ENCODE measurements at regions not wholly inside any gene's neighbourhood (a gene's known extent, or its start where the extent isn't known, plus 50 kb on each side); places are given as distances from the start of the nearest gene placed in this dataset.
"Not testable (repeated sequence)": the region's sequence is repeated elsewhere in the genome, so short reads cannot be mapped to it uniquely, and the experiment has no call there.

GRCh38 chr14:96706893-96707292 lies 90.3 kb upstream of the VRK1 start:
- no peaks in the 10 kb centered on the region for H3K4me1 ChIP-seq (ENCODE audit: control insufficient read depth in 1 of 2, insufficient read depth in 2 of 2, low read length in 2 of 2)
- H3K27ac ChIP-seq (ENCODE audit: low read depth in 1 of 2, low read length in 2 of 2): no peak overlapping the region
- no peak for DNase-seq
- H3K36me3 ChIP-seq (ENCODE audit: control insufficient read depth in 1 of 2, insufficient read depth in 2 of 2, low read length in 1 of 2): no peaks in the 10 kb centered on the region
- no peak overlapping the region for H3K4me3 ChIP-seq (ENCODE audit: low read length in 2 of 2)
- no peaks in the 10 kb centered on the region for H3K9me3 ChIP-seq (ENCODE audit: control insufficient read depth, low read length)
- WGBS, 2 donors: 70 to 81% methylated on average over 4 of the region's 4 CpGs
- no peaks in the 10 kb centered on the region for H3K27me3 ChIP-seq (ENCODE audit: control insufficient read depth in 1 of 2, insufficient read depth in 2 of 2, low read length in 1 of 2)
- no peak for ATAC-seq (ENCODE audit: low FRiP score)
- intact Hi-C loops (cut with DNase I): no loop called here

GRCh38 chr14:96710060-96710666 lies 87.0 kb upstream of the VRK1 start:
- Histone ChIP-seq H3K27me3 (ENCODE audit: control insufficient read depth in 1 of 2, insufficient read depth in 2 of 2, low read length in 1 of 2) (no peaks in the 10 kb centered on the region), H3K4me1 (ENCODE audit: control insufficient read depth in 1 of 2, insufficient read depth in 2 of 2, low read length in 2 of 2) (no peaks in the 10 kb centered on the region), H3K9me3 (ENCODE audit: control insufficient read depth, low read length) (no peaks in the 10 kb centered on the region), H3K27ac (ENCODE audit: low read depth in 1 of 2, low read length in 2 of 2) (no peak overlapping the region), H3K4me3 (ENCODE audit: low read length in 2 of 2) (no peak overlapping the region), H3K36me3 (ENCODE audit: control insufficient read depth in 1 of 2, insufficient read depth in 2 of 2, low read length in 1 of 2) (no peaks in the 10 kb centered on the region)
- DNase-seq (no peak), ATAC-seq (ENCODE audit: low FRiP score) (no peak)
- intact Hi-C loops (cut with DNase I): no loop called here
- WGBS, 2 donors: 83 to 86% methylated on average over 11 of the region's 11 CpGs

GRCh38 chr14:96711559-96712267 lies 85.5 kb upstream of the VRK1 start:
- H3K36me3 ChIP-seq (ENCODE audit: control insufficient read depth in 1 of 2, insufficient read depth in 2 of 2, low read length in 1 of 2): no peaks in the 10 kb centered on the region
- intact Hi-C loops (cut with DNase I): no loop called here
- WGBS, 2 donors: 68 to 74% methylated on average over 15 of the region's 15 CpGs
- H3K9me3 ChIP-seq (ENCODE audit: control insufficient read depth, low read length): no peaks in the 10 kb centered on the region
- no peak overlapping the region for H3K27ac ChIP-seq (ENCODE audit: low read depth in 1 of 2, low read length in 2 of 2)
- H3K27me3 ChIP-seq (ENCODE audit: control insufficient read depth in 1 of 2, insufficient read depth in 2 of 2, low read length in 1 of 2): no peaks in the 10 kb centered on the region
- H3K4me1 ChIP-seq (ENCODE audit: control insufficient read depth in 1 of 2, insufficient read depth in 2 of 2, low read length in 2 of 2): no peaks in the 10 kb centered on the region
- DNase-seq: no peak
- no peak for ATAC-seq (ENCODE audit: low FRiP score)
- H3K4me3 ChIP-seq (ENCODE audit: low read length in 2 of 2): no peak overlapping the region

GRCh38 chr14:96713426-96713825 lies 83.8 kb upstream of the VRK1 start:
- no peak for DNase-seq
- H3K27ac ChIP-seq (ENCODE audit: low read depth in 1 of 2, low read length in 2 of 2): no peak overlapping the region
- no peaks in the 10 kb centered on the region for H3K27me3 ChIP-seq (ENCODE audit: control insufficient read depth in 1 of 2, insufficient read depth in 2 of 2, low read length in 1 of 2)
- intact Hi-C loops (cut with DNase I): no loop called here
- ATAC-seq (ENCODE audit: low FRiP score): no peak
- H3K4me3 ChIP-seq (ENCODE audit: low read length in 2 of 2): no peak overlapping the region
- 30 to 46% methylated on average over 7 of the region's 7 CpGs for WGBS, 2 donors
- H3K4me1 ChIP-seq (ENCODE audit: control insufficient read depth in 1 of 2, insufficient read depth in 2 of 2, low read length in 2 of 2): no peaks in the 10 kb centered on the region
- no peaks in the 10 kb centered on the region for H3K9me3 ChIP-seq (ENCODE audit: control insufficient read depth, low read length)
- H3K36me3 ChIP-seq (ENCODE audit: control insufficient read depth in 1 of 2, insufficient read depth in 2 of 2, low read length in 1 of 2): no peaks in the 10 kb centered on the region

- 81 to 82% methylated on average over 10 of the region's 10 CpGs for WGBS, 2 donors
- DNase-seq; H3K36me3 ChIP-seq (ENCODE audit: control insufficient read depth in 1 of 2, insufficient read depth in 2 of 2, low read length in 1 of 2); H3K9me3 ChIP-seq (ENCODE audit: control insufficient read depth, low read length); H3K27ac ChIP-seq (ENCODE audit: low read depth in 1 of 2, low read length in 2 of 2); ATAC-seq (ENCODE audit: low FRiP score); H3K27me3 ChIP-seq (ENCODE audit: control insufficient read depth in 1 of 2, insufficient read depth in 2 of 2, low read length in 1 of 2); intact Hi-C loops (cut with DNase I); H3K4me1 ChIP-seq (ENCODE audit: control insufficient read depth in 1 of 2, insufficient read depth in 2 of 2, low read length in 2 of 2); H3K4me3 ChIP-seq (ENCODE audit: low read length in 2 of 2): not testable (repeated sequence)
These were observed 82.6 kb upstream of the VRK1 start for GRCh38 chr14:96714537-96714936.

- intact Hi-C loops (cut with DNase I): no loop called here
- no peaks in the 10 kb centered on the region for H3K4me1 ChIP-seq (ENCODE audit: control insufficient read depth in 1 of 2, insufficient read depth in 2 of 2, low read length in 2 of 2)
- no peaks in the 10 kb centered on the region for H3K36me3 ChIP-seq (ENCODE audit: control insufficient read depth in 1 of 2, insufficient read depth in 2 of 2, low read length in 1 of 2)
- ATAC-seq (ENCODE audit: low FRiP score) (no peak), DNase-seq (no peak)
- 70 to 79% methylated on average over 5 of the region's 5 CpGs for WGBS, 2 donors
- no peak overlapping the region for H3K4me3 ChIP-seq (ENCODE audit: low read length in 2 of 2)
- H3K9me3 ChIP-seq (ENCODE audit: control insufficient read depth, low read length): no peaks in the 10 kb centered on the region
- H3K27me3 ChIP-seq (ENCODE audit: control insufficient read depth in 1 of 2, insufficient read depth in 2 of 2, low read length in 1 of 2): no peaks in the 10 kb centered on the region
- H3K27ac ChIP-seq (ENCODE audit: low read depth in 1 of 2, low read length in 2 of 2): no peak overlapping the region
These were observed 80.1 kb upstream of the VRK1 start for GRCh38 chr14:96717116-96717515.

GRCh38 chr14:96718407-96718806 lies 78.8 kb upstream of the VRK1 start:
- H3K36me3 ChIP-seq (ENCODE audit: control insufficient read depth in 1 of 2, insufficient read depth in 2 of 2, low read length in 1 of 2): no peaks in the 10 kb centered on the region
- H3K4me3 ChIP-seq (ENCODE audit: low read length in 2 of 2): no peak overlapping the region
- 55% methylated on average over 4 of the region's 4 CpGs for WGBS, 2 donors
- H3K4me1 ChIP-seq (ENCODE audit: control insufficient read depth in 1 of 2, insufficient read depth in 2 of 2, low read length in 2 of 2): no peaks in the 10 kb centered on the region
- intact Hi-C loops (cut with DNase I): no loop called here
- ATAC-seq (ENCODE audit: low FRiP score) (no peak), DNase-seq (no peak)
- no peak overlapping the region for H3K27ac ChIP-seq (ENCODE audit: low read depth in 1 of 2, low read length in 2 of 2)
- no peaks in the 10 kb centered on the region for H3K9me3 ChIP-seq (ENCODE audit: control insufficient read depth, low read length)
- H3K27me3 ChIP-seq (ENCODE audit: control insufficient read depth in 1 of 2, insufficient read depth in 2 of 2, low read length in 1 of 2): no peaks in the 10 kb centered on the region

- H3K9me3 ChIP-seq (ENCODE audit: control insufficient read depth, low read length); intact Hi-C loops (cut with DNase I); DNase-seq; H3K27me3 ChIP-seq (ENCODE audit: control insufficient read depth in 1 of 2, insufficient read depth in 2 of 2, low read length in 1 of 2); H3K27ac ChIP-seq (ENCODE audit: low read depth in 1 of 2, low read length in 2 of 2); H3K36me3 ChIP-seq (ENCODE audit: control insufficient read depth in 1 of 2, insufficient read depth in 2 of 2, low read length in 1 of 2); H3K4me3 ChIP-seq (ENCODE audit: low read length in 2 of 2); H3K4me1 ChIP-seq (ENCODE audit: control insufficient read depth in 1 of 2, insufficient read depth in 2 of 2, low read length in 2 of 2); ATAC-seq (ENCODE audit: low FRiP score): not testable (repeated sequence)
- 66 to 69% methylated on average over 6 of the region's 6 CpGs for WGBS, 2 donors
These were observed 76.5 kb upstream of the VRK1 start for GRCh38 chr14:96720702-96721101.

GRCh38 chr14:96722736-96723135 lies 74.4 kb upstream of the VRK1 start:
- ATAC-seq (ENCODE audit: low FRiP score): no peak
- no peak for DNase-seq
- no peak overlapping the region for H3K27ac ChIP-seq (ENCODE audit: low read depth in 1 of 2, low read length in 2 of 2)
- H3K9me3 ChIP-seq (ENCODE audit: control insufficient read depth, low read length): peaks cover 8% of the 10 kb centered on the region
- H3K4me1 ChIP-seq (ENCODE audit: control insufficient read depth in 1 of 2, insufficient read depth in 2 of 2, low read length in 2 of 2): no peaks in the 10 kb centered on the region
- no peaks in the 10 kb centered on the region for H3K36me3 ChIP-seq (ENCODE audit: control insufficient read depth in 1 of 2, insufficient read depth in 2 of 2, low read length in 1 of 2)
- 71 to 75% methylated on average over 6 of the region's 6 CpGs for WGBS, 2 donors
- intact Hi-C loops (cut with DNase I): no loop called here
- no peak overlapping the region for H3K4me3 ChIP-seq (ENCODE audit: low read length in 2 of 2)
- no peaks in the 10 kb centered on the region for H3K27me3 ChIP-seq (ENCODE audit: control insufficient read depth in 1 of 2, insufficient read depth in 2 of 2, low read length in 1 of 2)

Data from aorta (tissue), 5 donors.